ENCODE measurements at regions not wholly inside any gene's neighbourhood (a gene's known extent, or its start where the extent isn't known, plus 50 kb on each side); places are given as distances from the start of the nearest gene placed in this dataset.

DNA sequence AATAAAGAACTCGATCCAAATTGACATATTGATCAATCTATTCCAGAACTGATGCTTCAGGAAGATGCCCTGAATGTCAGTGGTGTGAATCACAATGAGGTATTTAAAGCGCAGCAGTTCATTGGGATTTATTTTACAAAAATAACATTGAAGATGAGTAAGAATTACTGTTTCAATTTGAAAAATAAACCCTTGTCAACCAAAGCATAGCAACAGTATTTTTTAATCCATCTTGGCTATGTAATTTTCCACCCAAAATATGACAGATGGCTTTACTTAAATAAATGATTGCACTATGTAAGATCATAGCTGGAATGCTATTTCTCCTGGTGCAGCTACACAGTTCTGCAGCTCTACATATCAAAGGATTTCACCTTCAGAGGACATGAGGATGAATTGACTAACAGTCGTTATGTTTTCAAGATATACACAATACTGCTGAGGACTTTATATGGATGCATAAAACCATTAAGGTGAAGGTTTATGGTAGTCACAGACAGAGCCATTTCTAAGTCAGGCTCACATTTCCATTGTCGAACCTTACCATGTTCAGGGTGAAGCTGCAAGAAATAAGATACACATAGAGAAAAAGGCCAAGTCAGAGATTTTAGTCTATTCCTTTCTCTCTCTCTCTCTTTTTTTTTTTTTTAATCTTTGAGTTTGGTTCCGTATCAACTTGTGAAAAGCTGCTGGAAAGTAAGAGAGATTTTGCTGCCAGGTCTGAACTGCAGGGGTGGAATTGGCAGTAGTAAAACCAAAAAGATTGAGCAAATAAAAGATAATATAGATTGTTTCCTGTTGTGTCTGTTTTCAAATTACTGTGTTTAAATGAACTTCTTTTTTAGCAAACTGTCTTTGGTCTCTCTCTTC is 398.0 kb upstream of the CDH20 start:
- Mint-ChIP-seq H3K4me1 (peaks cover 15% of the 10 kb centered on the region), H3K9me3 (peaks cover 2% of the 10 kb centered on the region), H3K27me3 (ENCODE audit: low read depth) (no peaks in the 10 kb centered on the region), H3K36me3 (ENCODE audit: low read depth) (no peaks in the 10 kb centered on the region), H3K27ac (peak overlapping the region in 2 of 3 experiments; percentile 50 to 64), H3K4me3 (peak overlapping the region in 1 of 3 experiments; percentile 4)
- TF ChIP-seq CTCF (IDR thresholded peaks at IDR 0.05; ENCODE audit: unreplicated experiment in 3 of 3), result no peak

GRCh38 chr18:60936101-60936500 is 397.1 kb upstream of the CDH20 start:
- Mint-ChIP-seq H3K4me1 (peaks cover 15% of the 10 kb centered on the region), H3K36me3 (ENCODE audit: low read depth) (no peaks in the 10 kb centered on the region), H3K9me3 (peaks cover 2% of the 10 kb centered on the region), H3K27me3 (ENCODE audit: low read depth) (no peaks in the 10 kb centered on the region), H3K27ac (peak overlapping the region in 1 of 3 experiments; percentile 64), H3K4me3 (no peak overlapping the region)
- no peak for TF ChIP-seq CTCF (IDR thresholded peaks at IDR 0.05; ENCODE audit: unreplicated experiment in 3 of 3)

GRCh38 chr18:60943297-60943696 is 389.9 kb upstream of the CDH20 start:
- Mint-ChIP-seq H3K27ac (no peak overlapping the region), H3K4me3 (no peak overlapping the region), H3K27me3 (ENCODE audit: low read depth) (no peaks in the 10 kb centered on the region), H3K9me3 (peaks cover under 1% of the 10 kb centered on the region), H3K36me3 (ENCODE audit: low read depth) (no peaks in the 10 kb centered on the region), H3K4me1 (no peaks in the 10 kb centered on the region)
- no peak for TF ChIP-seq CTCF (IDR thresholded peaks at IDR 0.05; ENCODE audit: unreplicated experiment in 3 of 3)

DNA sequence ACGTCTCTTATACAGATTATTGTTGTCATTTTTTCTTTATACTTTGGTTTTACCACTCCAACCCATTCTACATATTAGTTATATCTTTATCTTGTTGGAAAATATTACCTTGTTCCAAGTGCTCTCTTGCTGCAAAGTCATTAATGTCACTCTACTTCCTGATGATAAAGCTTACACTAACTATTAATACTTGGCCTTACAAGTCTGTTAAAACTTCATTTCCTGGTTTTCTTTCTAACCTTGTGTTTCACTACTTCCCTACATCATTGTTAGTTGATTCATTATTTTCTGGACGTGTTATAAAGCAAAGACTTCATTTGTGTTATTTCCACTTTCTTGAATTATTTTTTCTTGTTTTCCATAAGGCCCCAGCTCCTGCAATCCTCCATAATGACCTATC is 382.6 kb upstream of the CDH20 start:
- no peak overlapping the region for H3K27ac Mint-ChIP-seq
- no peaks in the 10 kb centered on the region for H3K36me3 Mint-ChIP-seq (ENCODE audit: low read depth)
- H3K9me3 Mint-ChIP-seq, result no peaks in the 10 kb centered on the region
- no peaks in the 10 kb centered on the region for H3K4me1 Mint-ChIP-seq
- no peak for TF ChIP-seq CTCF (IDR thresholded peaks at IDR 0.05; ENCODE audit: unreplicated experiment in 3 of 3)
- H3K27me3 Mint-ChIP-seq (ENCODE audit: low read depth), result no peaks in the 10 kb centered on the region
- H3K4me3 Mint-ChIP-seq, result no peak overlapping the region

DNA sequence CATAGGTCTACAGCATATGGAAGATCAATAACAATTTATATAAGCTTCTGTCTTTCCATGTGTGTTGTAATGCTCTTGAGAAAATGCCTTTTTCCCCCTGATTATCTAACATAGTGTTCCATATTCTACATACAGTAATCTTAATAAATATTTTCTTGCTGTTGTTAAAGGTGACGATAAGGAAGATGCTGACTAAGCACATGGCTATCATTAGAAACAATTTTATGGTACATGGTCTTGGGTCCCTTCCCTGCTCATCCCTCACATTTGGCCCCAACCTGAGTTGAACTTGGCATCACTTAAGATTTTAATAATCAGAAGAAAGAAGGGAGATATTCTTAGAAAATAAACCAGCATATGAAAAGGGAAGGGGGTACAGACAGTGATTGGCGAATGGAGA is 382.1 kb upstream of the CDH20 start:
- H3K4me3 Mint-ChIP-seq, result no peak overlapping the region
- H3K27me3 Mint-ChIP-seq (ENCODE audit: low read depth), result no peaks in the 10 kb centered on the region
- TF ChIP-seq CTCF (IDR thresholded peaks at IDR 0.05; ENCODE audit: unreplicated experiment in 3 of 3), result no peak
- H3K4me1 Mint-ChIP-seq, result no peaks in the 10 kb centered on the region
- no peaks in the 10 kb centered on the region for H3K9me3 Mint-ChIP-seq
- H3K36me3 Mint-ChIP-seq (ENCODE audit: low read depth), result no peaks in the 10 kb centered on the region
- no peak overlapping the region for H3K27ac Mint-ChIP-seq

- Mint-ChIP-seq H3K27me3 (ENCODE audit: low read depth) (no peaks in the 10 kb centered on the region), H3K4me3 (no peak overlapping the region), H3K36me3 (ENCODE audit: low read depth) (no peaks in the 10 kb centered on the region), H3K27ac (no peak overlapping the region), H3K4me1 (no peaks in the 10 kb centered on the region), H3K9me3 (peaks cover 3% of the 10 kb centered on the region)
- no peak for TF ChIP-seq CTCF (IDR thresholded peaks at IDR 0.05; ENCODE audit: unreplicated experiment in 3 of 3)
Measured at GRCh38 chr18:60962625-60963024, 370.6 kb upstream of the CDH20 start.

Measured in nephron (organoid).